Retinal pigment epithelial cell (primary cell): ENCODE measurements at regions not wholly inside any gene's neighbourhood (a gene's known extent, or its start where the extent isn't known, plus 50 kb on each side); places are given as distances from the start of the nearest gene placed in this dataset.

Source experiments
- DNase-seq: peaks from one replicate; pipeline ENCODE4 v3.0.0-alpha.2; 2010; ENCODE audit warnings: low read depth
- H3K4me3 ChIP-seq: 2 replicates; pipeline ENCODE4 v1.5.1; 2011; ENCODE audit warnings: mild to moderate bottlenecking, low read length, control low read depth, moderate library complexity
- CTCF ChIP-seq: conservative IDR thresholded peaks from 2 replicates; pipeline ENCODE4 v1.5.1; 2011; ENCODE audit warnings: low read depth, low read length, control low read depth, inconsistent platforms

- H3K4me3 ChIP-seq, result no peak overlapping the region
- DNase-seq, result no peak
Measured at GRCh38 chr18:78105611-78106010, 856.0 kb downstream of the GALR1 start.

GRCh38 chr18:78106946-78107345 is 857.3 kb downstream of the GALR1 start:
- TF ChIP-seq CTCF, result no peak
- no peak for DNase-seq
- no peak overlapping the region for H3K4me3 ChIP-seq

More at GRCh38 chr18:78105611-78106010, 856.0 kb downstream of the GALR1 start:
- no peak for TF ChIP-seq CTCF

- no peak for DNase-seq
- no peak for TF ChIP-seq CTCF
- H3K4me3 ChIP-seq, result no peak overlapping the region
Measured at GRCh38 chr18:78107363-78107762, 857.7 kb downstream of the GALR1 start.

- TF ChIP-seq CTCF, result no peak
- DNase-seq, result no peak
- no peak overlapping the region for H3K4me3 ChIP-seq
Measured at GRCh38 chr18:78108554-78108953, 858.9 kb downstream of the GALR1 start.

GRCh38 chr18:78113136-78113939 is 863.7 kb downstream of the GALR1 start:
- TF ChIP-seq CTCF, result no peak
- no peak for DNase-seq
- no peak overlapping the region for H3K4me3 ChIP-seq

- no peak for TF ChIP-seq CTCF
- no peak for DNase-seq
- H3K4me3 ChIP-seq, result no peak overlapping the region
Measured at GRCh38 chr18:78113940-78114251, 864.2 kb downstream of the GALR1 start.

- no peak overlapping the region for H3K4me3 ChIP-seq
- no peak for TF ChIP-seq CTCF
- DNase-seq, result no peak
Measured at GRCh38 chr18:78115896-78116561, 863.6 kb upstream of the SALL3 start.
